ENCODE measurements at regions not wholly inside any gene's neighbourhood (a gene's known extent, or its start where the extent isn't known, plus 50 kb on each side); places are given as distances from the start of the nearest gene placed in this dataset.

- no peaks in the 10 kb centered on the region for H3K27me3 ChIP-seq (ENCODE audit: insufficient read depth, low read length)
- no peak overlapping the region for H2AFZ ChIP-seq (ENCODE audit: low read length, unreplicated experiment)
- no peaks in the 10 kb centered on the region for H3K4me1 ChIP-seq (ENCODE audit: control insufficient read depth, insufficient read depth, low read length, unreplicated experiment)
- H3K79me2 ChIP-seq (ENCODE audit: control insufficient read depth, insufficient read depth, low read length, unreplicated experiment), result no peaks in the 10 kb centered on the region
- H3K36me3 ChIP-seq (ENCODE audit: insufficient read depth, low read length), result no peaks in the 10 kb centered on the region
- H3K4me3 ChIP-seq (ENCODE audit: low read depth, low read length), result no peak overlapping the region
- no peak overlapping the region for H3K27ac ChIP-seq (ENCODE audit: low read depth, low read length)
These were observed 274.1 kb upstream of the ARID1B start for GRCh38 chr6:156502969-156503504.

- Histone ChIP-seq H3K4me3 (ENCODE audit: low read depth, low read length) (no peak overlapping the region), H3K4me1 (ENCODE audit: control insufficient read depth, insufficient read depth, low read length, unreplicated experiment) (no peaks in the 10 kb centered on the region), H3K27me3 (ENCODE audit: insufficient read depth, low read length) (no peaks in the 10 kb centered on the region), H2AFZ (ENCODE audit: low read length, unreplicated experiment) (no peak overlapping the region), H3K79me2 (ENCODE audit: control insufficient read depth, insufficient read depth, low read length, unreplicated experiment) (no peaks in the 10 kb centered on the region), H3K36me3 (ENCODE audit: insufficient read depth, low read length) (no peaks in the 10 kb centered on the region), H3K27ac (ENCODE audit: low read depth, low read length) (no peak overlapping the region)
These were observed 279.6 kb upstream of the ARID1B start for GRCh38 chr6:156497618-156498017.

GRCh38 chr6:156487877-156488276 lies 289.3 kb upstream of the ARID1B start:
- no peaks in the 10 kb centered on the region for H3K36me3 ChIP-seq (ENCODE audit: insufficient read depth, low read length)
- no peaks in the 10 kb centered on the region for H3K4me1 ChIP-seq (ENCODE audit: control insufficient read depth, insufficient read depth, low read length, unreplicated experiment)
- H3K27ac ChIP-seq (ENCODE audit: low read depth, low read length), result no peak overlapping the region
- no peak overlapping the region for H2AFZ ChIP-seq (ENCODE audit: low read length, unreplicated experiment)
- H3K27me3 ChIP-seq (ENCODE audit: insufficient read depth, low read length), result no peaks in the 10 kb centered on the region
- no peaks in the 10 kb centered on the region for H3K79me2 ChIP-seq (ENCODE audit: control insufficient read depth, insufficient read depth, low read length, unreplicated experiment)
- no peak overlapping the region for H3K4me3 ChIP-seq (ENCODE audit: low read depth, low read length)

DNA sequence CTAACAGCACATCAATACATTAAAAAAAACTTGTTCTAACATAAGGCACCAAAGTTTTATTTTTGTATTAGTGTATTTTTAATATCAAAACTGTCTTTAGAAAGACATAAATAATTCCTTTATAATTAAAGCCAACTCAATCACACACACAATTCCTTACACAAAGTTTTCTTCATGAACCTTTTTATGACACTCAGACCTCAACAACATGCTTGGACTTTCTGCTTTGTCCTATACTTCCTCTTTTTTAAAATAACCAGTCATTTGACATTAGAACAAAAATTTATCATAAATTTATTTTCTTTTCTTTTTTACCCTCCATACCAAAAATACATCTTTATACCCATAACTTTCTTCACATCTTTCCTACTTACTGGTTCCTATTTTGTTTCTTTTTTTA lies 292.0 kb upstream of the ARID1B start:
- no peak overlapping the region for H3K27ac ChIP-seq (ENCODE audit: low read depth, low read length)
- no peak overlapping the region for H2AFZ ChIP-seq (ENCODE audit: low read length, unreplicated experiment)
- H3K4me1 ChIP-seq (ENCODE audit: control insufficient read depth, insufficient read depth, low read length, unreplicated experiment), result no peaks in the 10 kb centered on the region
- no peaks in the 10 kb centered on the region for H3K27me3 ChIP-seq (ENCODE audit: insufficient read depth, low read length)
- no peaks in the 10 kb centered on the region for H3K36me3 ChIP-seq (ENCODE audit: insufficient read depth, low read length)
- H3K79me2 ChIP-seq (ENCODE audit: control insufficient read depth, insufficient read depth, low read length, unreplicated experiment), result no peaks in the 10 kb centered on the region
- H3K4me3 ChIP-seq (ENCODE audit: low read depth, low read length), result no peak overlapping the region

DNA sequence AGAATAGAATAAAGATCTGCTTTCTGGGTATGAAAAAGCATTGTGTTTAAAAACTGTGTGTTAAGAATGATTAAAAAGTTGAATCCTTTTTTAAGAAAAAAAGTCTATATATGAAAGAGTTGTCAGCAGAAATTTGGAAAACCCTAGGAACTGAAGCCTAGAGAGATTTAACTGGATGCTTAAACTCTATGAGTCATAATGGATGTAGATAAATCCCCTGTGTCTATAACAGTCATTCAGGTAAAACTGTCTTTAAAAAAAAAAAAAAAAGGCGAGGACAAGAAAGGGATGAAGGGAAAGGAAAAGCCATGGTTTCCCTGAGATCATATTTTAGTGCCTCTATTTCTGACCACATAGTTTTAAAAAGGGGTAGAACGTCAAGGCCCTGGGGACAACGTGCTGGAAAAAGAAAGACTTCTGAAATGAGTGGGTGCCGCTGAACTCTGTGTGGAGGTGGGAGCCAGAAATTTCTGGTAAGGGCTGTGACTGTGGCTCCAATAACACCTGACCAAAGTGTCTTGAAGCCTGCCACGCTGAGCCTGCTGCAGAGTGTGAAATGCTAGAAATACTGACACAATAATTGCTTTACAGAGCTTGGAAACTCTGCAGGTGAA lies 302.6 kb upstream of the ARID1B start:
- no peak overlapping the region for H2AFZ ChIP-seq (ENCODE audit: low read length, unreplicated experiment)
- H3K79me2 ChIP-seq (ENCODE audit: control insufficient read depth, insufficient read depth, low read length, unreplicated experiment), result no peaks in the 10 kb centered on the region
- no peaks in the 10 kb centered on the region for H3K27me3 ChIP-seq (ENCODE audit: insufficient read depth, low read length)
- no peak overlapping the region for H3K27ac ChIP-seq (ENCODE audit: low read depth, low read length)
- no peaks in the 10 kb centered on the region for H3K4me1 ChIP-seq (ENCODE audit: control insufficient read depth, insufficient read depth, low read length, unreplicated experiment)
- no peaks in the 10 kb centered on the region for H3K36me3 ChIP-seq (ENCODE audit: insufficient read depth, low read length)
- H3K4me3 ChIP-seq (ENCODE audit: low read depth, low read length), result no peak overlapping the region

GRCh38 chr6:156471000-156471399 lies 306.2 kb upstream of the ARID1B start:
- Histone ChIP-seq H3K36me3 (ENCODE audit: insufficient read depth, low read length) (no peaks in the 10 kb centered on the region), H3K27ac (ENCODE audit: low read depth, low read length) (no peak overlapping the region), H3K4me3 (ENCODE audit: low read depth, low read length) (no peak overlapping the region), H3K79me2 (ENCODE audit: control insufficient read depth, insufficient read depth, low read length, unreplicated experiment) (no peaks in the 10 kb centered on the region), H3K4me1 (ENCODE audit: control insufficient read depth, insufficient read depth, low read length, unreplicated experiment) (no peaks in the 10 kb centered on the region), H3K27me3 (ENCODE audit: insufficient read depth, low read length) (no peaks in the 10 kb centered on the region), H2AFZ (ENCODE audit: low read length, unreplicated experiment) (no peak overlapping the region)

DNA sequence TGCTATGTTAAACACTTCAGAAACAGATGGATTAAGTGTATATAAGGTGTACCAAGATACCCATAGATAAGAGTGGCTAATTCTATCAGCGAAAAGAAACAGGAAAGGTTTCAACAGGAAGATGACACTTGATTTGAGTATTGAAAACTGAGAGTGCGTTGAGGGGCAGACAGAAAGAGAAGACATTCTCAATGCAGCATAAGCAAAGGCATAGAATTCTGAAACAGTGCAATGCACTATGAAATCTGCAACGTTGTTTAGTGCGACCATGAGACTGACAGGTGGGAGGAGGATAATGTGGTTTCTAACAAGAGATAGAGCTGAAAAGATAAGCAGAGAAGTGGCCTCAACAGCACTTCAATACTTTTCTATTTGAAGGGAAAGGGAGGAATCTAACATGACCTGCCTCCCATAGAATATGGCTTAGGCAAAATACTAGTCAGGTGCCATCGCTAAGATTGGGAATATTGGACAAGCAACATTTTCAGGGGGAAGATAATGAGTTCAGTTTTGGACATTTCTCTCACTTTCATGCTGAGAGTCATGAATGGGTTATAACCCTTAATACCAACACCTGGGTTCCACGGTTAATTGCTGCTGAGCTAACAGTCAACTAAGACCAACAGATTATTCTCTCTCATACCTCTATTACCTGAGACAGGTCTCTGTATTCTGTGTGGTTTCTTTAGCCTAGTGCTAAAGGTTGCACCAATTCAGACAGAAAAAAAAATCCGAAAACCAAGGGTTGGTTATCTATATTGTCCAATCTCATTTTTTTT lies 312.9 kb upstream of the ARID1B start:
- Histone ChIP-seq H3K4me3 (ENCODE audit: low read depth, low read length) (no peak overlapping the region), H3K79me2 (ENCODE audit: control insufficient read depth, insufficient read depth, low read length, unreplicated experiment) (no peaks in the 10 kb centered on the region), H3K27me3 (ENCODE audit: insufficient read depth, low read length) (no peaks in the 10 kb centered on the region), H3K36me3 (ENCODE audit: insufficient read depth, low read length) (no peaks in the 10 kb centered on the region), H2AFZ (ENCODE audit: low read length, unreplicated experiment) (no peak overlapping the region), H3K27ac (ENCODE audit: low read depth, low read length) (no peak overlapping the region), H3K4me1 (ENCODE audit: control insufficient read depth, insufficient read depth, low read length, unreplicated experiment) (no peaks in the 10 kb centered on the region)

- Histone ChIP-seq H3K4me3 (ENCODE audit: low read depth, low read length) (no peak overlapping the region), H3K27me3 (ENCODE audit: insufficient read depth, low read length) (no peaks in the 10 kb centered on the region), H3K4me1 (ENCODE audit: control insufficient read depth, insufficient read depth, low read length, unreplicated experiment) (no peaks in the 10 kb centered on the region), H3K79me2 (ENCODE audit: control insufficient read depth, insufficient read depth, low read length, unreplicated experiment) (no peaks in the 10 kb centered on the region), H2AFZ (ENCODE audit: low read length, unreplicated experiment) (no peak overlapping the region), H3K27ac (ENCODE audit: low read depth, low read length) (no peak overlapping the region), H3K36me3 (ENCODE audit: insufficient read depth, low read length) (no peaks in the 10 kb centered on the region)
These were observed 315.5 kb upstream of the ARID1B start for GRCh38 chr6:156461647-156462046.

DNA sequence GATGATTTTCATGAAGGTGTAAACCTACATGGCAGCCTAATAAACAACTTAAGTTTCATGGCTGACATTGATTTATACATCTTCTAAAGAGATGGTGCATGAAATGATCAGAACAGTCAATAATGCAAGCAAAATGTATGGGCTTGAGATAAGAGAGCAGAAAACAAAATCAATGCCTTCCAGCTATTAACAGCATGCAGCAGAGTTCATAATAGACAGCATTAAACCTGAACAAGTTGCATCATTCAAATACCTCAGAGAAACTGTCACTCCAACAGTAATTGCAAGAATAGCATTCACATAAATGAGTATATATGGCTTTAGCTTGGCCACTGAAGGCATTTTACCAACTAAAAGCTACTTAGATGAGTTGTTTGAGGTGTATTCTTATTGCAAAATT lies 319.6 kb upstream of the ARID1B start:
- no peaks in the 10 kb centered on the region for H3K27me3 ChIP-seq (ENCODE audit: insufficient read depth, low read length)
- H3K79me2 ChIP-seq (ENCODE audit: control insufficient read depth, insufficient read depth, low read length, unreplicated experiment), result no peaks in the 10 kb centered on the region
- no peaks in the 10 kb centered on the region for H3K36me3 ChIP-seq (ENCODE audit: insufficient read depth, low read length)
- H3K27ac ChIP-seq (ENCODE audit: low read depth, low read length), result no peak overlapping the region
- H3K4me3 ChIP-seq (ENCODE audit: low read depth, low read length), result no peak overlapping the region
- H2AFZ ChIP-seq (ENCODE audit: low read length, unreplicated experiment), result no peak overlapping the region
- no peaks in the 10 kb centered on the region for H3K4me1 ChIP-seq (ENCODE audit: control insufficient read depth, insufficient read depth, low read length, unreplicated experiment)

GRCh38 chr6:156455847-156456246 lies 321.3 kb upstream of the ARID1B start:
- H3K27ac ChIP-seq (ENCODE audit: low read depth, low read length), result no peak overlapping the region
- no peaks in the 10 kb centered on the region for H3K4me1 ChIP-seq (ENCODE audit: control insufficient read depth, insufficient read depth, low read length, unreplicated experiment)
- H3K79me2 ChIP-seq (ENCODE audit: control insufficient read depth, insufficient read depth, low read length, unreplicated experiment), result no peaks in the 10 kb centered on the region
- H3K36me3 ChIP-seq (ENCODE audit: insufficient read depth, low read length), result no peaks in the 10 kb centered on the region
- H2AFZ ChIP-seq (ENCODE audit: low read length, unreplicated experiment), result no peak overlapping the region
- no peaks in the 10 kb centered on the region for H3K27me3 ChIP-seq (ENCODE audit: insufficient read depth, low read length)
- no peak overlapping the region for H3K4me3 ChIP-seq (ENCODE audit: low read depth, low read length)

- no peak overlapping the region for H3K27ac ChIP-seq (ENCODE audit: low read depth, low read length)
- no peaks in the 10 kb centered on the region for H3K36me3 ChIP-seq (ENCODE audit: insufficient read depth, low read length)
- no peaks in the 10 kb centered on the region for H3K27me3 ChIP-seq (ENCODE audit: insufficient read depth, low read length)
- no peaks in the 10 kb centered on the region for H3K4me1 ChIP-seq (ENCODE audit: control insufficient read depth, insufficient read depth, low read length, unreplicated experiment)
- no peaks in the 10 kb centered on the region for H3K79me2 ChIP-seq (ENCODE audit: control insufficient read depth, insufficient read depth, low read length, unreplicated experiment)
- no peak overlapping the region for H2AFZ ChIP-seq (ENCODE audit: low read length, unreplicated experiment)
- H3K4me3 ChIP-seq (ENCODE audit: low read depth, low read length), result no peak overlapping the region
These were observed 322.3 kb upstream of the ARID1B start for GRCh38 chr6:156454867-156455266.
